Spleen (tissue), 7 donors: ENCODE measurements at regions not wholly inside any gene's neighbourhood (a gene's known extent, or its start where the extent isn't known, plus 50 kb on each side); places are given as distances from the start of the nearest gene placed in this dataset.

Experiments
- CTCF ChIP-seq, 11 experiments: fragments of 200-600 bp in 7 of 11; fragments of 450-650 bp in 4 of 11; sonication (generic) in 4 of 11; IDR thresholded peaks in 8 of 11; conservative IDR thresholded peaks in 3 of 11; 1 replicate in 7 of 11; 2 replicates in 4 of 11; pipeline versions ENCODE4 v1.4.0 to v1.8.0; 2016 to 2021; ENCODE audit warnings: antibody characterized with exemption in 11 of 11, inconsistent platforms in 4 of 11, mild to moderate bottlenecking in 1 of 11
- POLR2A ChIP-seq, 3 donors: fragments of 450-650 bp; IDR thresholded peaks; one replicate each; pipeline ENCODE4 v1.5.1; 2017; ENCODE audit warnings: antibody characterized with exemption in 3 of 3, mild to moderate bottlenecking in 1 of 3
- donor health status: DM: no; HTN: no; CAD: no; lungs with moderate emphysema.
- donor health status: DM: no; HTN: no; CAD: no.
- donor health status: DM: no; HTN: no; CAD: no.

- no peak for TF ChIP-seq CTCF (IDR thresholded peaks at IDR 0.05 in 8 of 11, conservative IDR thresholded peaks at IDR 0.05 in 3 of 11)
- no peak for TF ChIP-seq POLR2A (IDR thresholded peaks at IDR 0.05)
Observed at GRCh38 chr7:121537031-121537430, 140.9 kb upstream of the FAM3C start.
